Stimulated activated naive CD8-positive, alpha-beta T cell treated with anti-CD3 and anti-CD28 coated beads, Interleukin-15, amount 100 ng/mL, for 72 hours (primary cell): ENCODE measurements at regions not wholly inside any gene's neighbourhood (a gene's known extent, or its start where the extent isn't known, plus 50 kb on each side); places are given as distances from the start of the nearest gene placed in this dataset.
A peak's percentile ranks its signal among the peaks of the same experiment; 100 is the strongest.

ENCODE experiments used
- ATAC-seq: fragments of 150-1000 bp; cut with Tn5 transposase; 2 replicates; pipeline ENCODE4 v1.10.0; 2021; ENCODE audit warnings: mild to moderate bottlenecking, moderate library complexity
- DNase-seq, 2 donors: peaks; one replicate each; pipeline ENCODE4 v3.0.0; 2021 to 2022
- H3K27ac Mint-ChIP-seq, 2 donors: one replicate each; pipeline ENCODE4 v1.8.0; 2022; ENCODE audit warnings: mild to moderate bottlenecking in 2 of 2, mixed read lengths in 2 of 2, moderate library complexity in 2 of 2
- H3K27me3 Mint-ChIP-seq: one replicate; pipeline ENCODE4 v1.8.0; 2022; ENCODE audit warnings: mixed read lengths
- H3K4me1 Mint-ChIP-seq: one replicate; pipeline ENCODE4 v1.8.0; 2022; ENCODE audit warnings: mild to moderate bottlenecking, mixed read lengths
- H3K4me3 Mint-ChIP-seq, 2 donors: one replicate each; pipeline ENCODE4 v1.8.0; 2022; ENCODE audit warnings: mild to moderate bottlenecking in 2 of 2, mixed read lengths in 2 of 2, moderate library complexity in 1 of 2
- H3K9me3 Mint-ChIP-seq, 2 donors: one replicate each; pipeline ENCODE4 v1.8.0; 2022; ENCODE audit warnings: mixed read lengths in 2 of 2

DNA sequence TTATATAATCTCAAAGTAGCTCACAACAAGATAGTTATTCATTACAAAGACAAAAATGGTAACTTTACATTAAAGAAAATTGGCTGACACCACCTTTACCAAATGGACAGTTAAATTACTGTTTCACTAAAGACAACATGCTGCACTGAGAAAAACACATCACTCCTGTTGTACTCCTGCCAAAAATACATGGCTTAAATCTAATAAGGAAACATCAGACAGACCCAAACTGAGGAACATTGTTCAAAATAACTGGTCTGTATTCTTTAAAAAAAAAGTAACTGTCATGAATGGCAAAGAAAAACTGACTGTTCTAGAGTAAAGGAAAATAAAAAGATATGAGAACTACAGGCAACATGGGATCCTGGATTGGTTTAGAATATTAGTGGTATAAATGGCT is 151.3 kb upstream of the DCN start:
- ATAC-seq (no peak), DNase-seq (no peak)
- Mint-ChIP-seq H3K9me3 (no peaks in the 10 kb centered on the region), H3K27me3 (peaks cover 18% of the 10 kb centered on the region), H3K27ac (no peak overlapping the region), H3K4me1 (no peaks in the 10 kb centered on the region), H3K4me3 (no peak overlapping the region)

DNA sequence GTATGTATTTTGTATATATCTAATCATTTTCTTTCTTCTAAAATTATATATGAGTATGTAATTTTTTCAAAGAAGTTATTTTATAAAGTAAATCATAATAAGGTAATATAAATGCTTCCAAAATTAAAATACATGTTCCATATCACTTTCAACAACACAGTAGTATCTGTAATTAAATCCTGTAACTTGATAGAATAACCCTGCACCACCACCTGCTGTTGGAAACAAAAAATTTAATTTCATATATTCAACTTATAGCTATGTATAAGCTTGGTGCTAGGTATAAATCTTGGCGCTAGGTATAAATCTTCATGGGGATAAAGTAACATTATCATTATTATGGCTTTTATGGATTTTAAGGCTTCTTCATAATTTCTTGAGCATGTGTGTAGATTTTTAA is 149.7 kb upstream of the DCN start:
- no peaks in the 10 kb centered on the region for H3K9me3 Mint-ChIP-seq
- no peak for DNase-seq
- H3K4me1 Mint-ChIP-seq, result no peaks in the 10 kb centered on the region
- peaks cover 18% of the 10 kb centered on the region for H3K27me3 Mint-ChIP-seq
- H3K27ac Mint-ChIP-seq, result no peak overlapping the region
- no peak overlapping the region for H3K4me3 Mint-ChIP-seq
- ATAC-seq, result no peak

DNA sequence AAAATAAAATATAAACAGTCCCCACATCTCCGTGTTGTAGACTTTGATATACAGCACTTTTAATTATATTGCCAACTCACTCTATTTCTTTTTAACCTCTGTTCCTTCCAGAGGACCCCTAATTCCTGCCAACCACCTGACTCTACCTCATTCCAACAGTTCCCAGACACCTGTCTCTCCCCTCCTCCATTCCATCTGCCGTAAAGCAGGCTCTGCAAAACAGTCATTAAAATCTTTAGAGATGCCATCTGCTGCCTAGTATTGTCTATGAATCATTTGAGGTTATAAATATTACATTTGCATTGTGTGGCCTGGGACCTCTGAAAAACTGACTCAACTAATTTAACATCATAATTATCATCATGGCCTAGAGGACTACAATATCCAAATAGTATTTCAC is 148.8 kb upstream of the DCN start:
- H3K27ac Mint-ChIP-seq, result no peak overlapping the region
- no peak for ATAC-seq
- DNase-seq, result no peak
- no peaks in the 10 kb centered on the region for H3K9me3 Mint-ChIP-seq
- peaks cover 18% of the 10 kb centered on the region for H3K27me3 Mint-ChIP-seq
- H3K4me3 Mint-ChIP-seq, result no peak overlapping the region
- H3K4me1 Mint-ChIP-seq, result no peaks in the 10 kb centered on the region

DNA sequence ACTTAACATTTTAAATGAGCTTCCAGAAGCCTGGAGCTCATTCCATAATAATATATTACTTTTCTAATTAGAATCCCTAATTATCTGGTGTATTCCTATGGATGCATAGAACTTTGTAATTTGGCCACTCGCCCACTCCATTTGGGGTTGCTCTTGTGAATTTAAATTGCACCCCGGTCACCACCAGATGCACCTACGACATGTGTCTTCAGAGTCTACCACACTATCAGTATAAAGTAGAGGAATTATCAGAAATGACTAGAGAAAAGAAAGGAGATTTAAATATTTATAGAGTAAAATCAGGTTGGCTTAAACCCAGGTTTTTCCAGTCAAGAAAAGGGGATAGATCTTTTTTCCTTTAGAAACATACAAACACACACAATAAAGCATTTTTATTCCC is 145.8 kb upstream of the DCN start:
- no peak overlapping the region for H3K4me3 Mint-ChIP-seq
- peaks cover 8% of the 10 kb centered on the region for H3K27me3 Mint-ChIP-seq
- no peaks in the 10 kb centered on the region for H3K9me3 Mint-ChIP-seq
- no peak for DNase-seq
- H3K27ac Mint-ChIP-seq, result no peak overlapping the region
- H3K4me1 Mint-ChIP-seq, result no peaks in the 10 kb centered on the region
- ATAC-seq, result no peak

DNA sequence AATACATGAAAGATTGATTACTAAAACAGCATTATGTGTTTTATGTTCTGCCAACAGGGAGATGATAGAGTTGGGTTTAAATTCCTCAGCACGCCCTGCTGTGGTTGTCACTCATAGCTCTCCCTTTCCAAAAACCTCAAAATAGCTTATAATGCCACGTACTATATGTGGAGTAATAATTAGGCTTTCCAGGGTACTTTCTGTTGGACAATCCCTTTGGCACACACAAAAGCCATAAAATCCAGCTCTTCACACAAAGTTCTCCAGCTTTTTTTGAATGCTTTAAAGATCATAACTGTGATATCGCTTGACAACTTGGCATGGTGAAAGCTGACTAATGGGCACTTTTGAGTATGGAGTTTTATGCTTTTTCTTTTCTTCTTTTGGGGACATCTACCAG is 145.3 kb upstream of the DCN start:
- Mint-ChIP-seq H3K4me1 (no peaks in the 10 kb centered on the region), H3K27me3 (peaks cover 8% of the 10 kb centered on the region), H3K27ac (no peak overlapping the region), H3K4me3 (no peak overlapping the region), H3K9me3 (no peaks in the 10 kb centered on the region)
- ATAC-seq, result no peak
- DNase-seq, result no peak

DNA sequence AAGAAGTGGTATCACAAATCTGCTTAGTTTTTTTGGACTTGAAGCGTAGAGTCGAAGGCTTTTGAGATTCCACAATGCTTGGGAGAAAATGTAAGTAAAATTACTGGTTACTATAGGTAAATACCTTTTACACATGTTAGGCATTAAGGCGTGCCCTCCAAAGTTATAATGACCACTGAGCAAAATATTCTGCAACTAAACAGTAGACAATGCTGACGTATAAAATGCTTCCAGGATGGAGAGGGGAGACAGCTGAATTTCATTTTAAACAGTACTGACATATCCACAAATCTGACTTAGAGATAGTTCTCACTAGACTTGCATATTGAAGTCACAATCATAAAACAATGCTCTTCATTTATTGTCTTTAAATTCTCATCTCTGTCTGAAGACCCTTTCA is 144.5 kb upstream of the DCN start:
- ATAC-seq, result no peak
- Mint-ChIP-seq H3K9me3 (no peaks in the 10 kb centered on the region), H3K27ac (no peak overlapping the region), H3K4me1 (no peaks in the 10 kb centered on the region), H3K27me3 (peaks cover 8% of the 10 kb centered on the region), H3K4me3 (no peak overlapping the region)
- no peak for DNase-seq

DNA sequence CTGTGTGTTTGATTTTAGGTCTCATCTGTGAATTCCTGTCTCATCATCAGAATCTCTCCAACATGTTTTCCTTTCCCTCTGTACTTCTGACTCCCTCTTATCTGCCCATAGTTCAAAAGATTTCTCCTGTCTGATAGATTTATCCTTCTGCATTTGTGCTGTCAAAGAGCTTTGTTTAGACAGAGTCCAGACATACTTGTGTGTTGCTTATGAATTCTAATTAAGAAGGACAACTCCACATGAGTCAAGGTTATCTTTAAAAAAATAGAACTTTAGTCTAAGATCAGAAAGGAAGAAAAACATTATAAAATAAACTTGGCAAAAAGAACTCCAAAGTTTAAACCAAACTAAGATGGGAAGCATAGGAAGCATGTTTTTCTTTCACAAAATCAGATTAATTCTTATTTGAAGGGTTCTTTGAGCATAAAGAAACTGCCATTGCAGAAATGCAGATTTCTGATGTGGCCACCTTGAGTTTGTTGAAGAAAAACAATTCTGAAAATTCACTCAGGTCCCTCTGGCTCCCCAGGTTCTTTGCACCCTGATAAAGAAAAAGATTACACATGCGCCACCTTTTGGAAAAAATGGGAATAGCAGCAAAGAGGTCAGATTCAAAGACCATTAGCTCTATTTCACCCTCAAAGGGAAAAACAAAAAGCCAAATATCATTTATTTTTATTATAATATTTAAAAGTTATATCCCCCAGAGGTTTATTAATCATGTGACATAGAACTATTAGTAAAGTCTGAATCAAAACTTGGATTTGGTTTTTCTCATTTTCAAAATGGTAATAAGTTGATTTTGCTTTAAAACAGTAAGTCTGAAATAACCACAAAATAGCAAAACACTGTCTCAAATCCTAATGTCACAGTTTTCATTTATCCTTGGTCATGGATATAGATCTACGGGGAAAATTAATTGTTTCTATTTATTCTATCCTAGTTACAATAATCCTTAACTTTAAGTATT is 143.7 kb upstream of the DCN start:
- Mint-ChIP-seq H3K27me3 (peaks cover 4% of the 10 kb centered on the region), H3K4me1 (no peaks in the 10 kb centered on the region), H3K9me3 (no peaks in the 10 kb centered on the region), H3K4me3 (no peak overlapping the region), H3K27ac (no peak overlapping the region)
- peak; percentile 10 to 44 for DNase-seq
- ATAC-seq, result no peak

DNA sequence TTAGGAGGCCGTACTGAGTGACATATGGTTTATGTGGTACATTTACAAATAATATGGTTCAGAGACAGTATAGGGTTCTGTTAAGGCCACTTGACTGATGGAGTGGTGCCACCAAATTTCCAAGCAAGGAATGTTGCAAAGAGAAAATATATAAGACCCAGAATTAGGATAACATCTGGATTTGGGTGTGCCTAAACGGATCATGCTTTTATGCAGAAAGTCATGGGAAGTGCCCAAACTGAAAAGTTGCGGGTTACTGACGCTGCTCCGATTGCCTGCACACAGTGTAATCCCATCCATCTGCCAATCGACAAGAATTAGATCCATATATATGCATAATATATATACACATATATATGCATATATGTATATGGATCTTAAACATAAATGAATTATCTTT is 138.4 kb upstream of the DCN start:
- H3K27me3 Mint-ChIP-seq, result no peaks in the 10 kb centered on the region
- ATAC-seq (no peak), DNase-seq (no peak)
- no peaks in the 10 kb centered on the region for H3K9me3 Mint-ChIP-seq
- H3K27ac Mint-ChIP-seq, result no peak overlapping the region
- no peaks in the 10 kb centered on the region for H3K4me1 Mint-ChIP-seq
- H3K4me3 Mint-ChIP-seq, result no peak overlapping the region

DNA sequence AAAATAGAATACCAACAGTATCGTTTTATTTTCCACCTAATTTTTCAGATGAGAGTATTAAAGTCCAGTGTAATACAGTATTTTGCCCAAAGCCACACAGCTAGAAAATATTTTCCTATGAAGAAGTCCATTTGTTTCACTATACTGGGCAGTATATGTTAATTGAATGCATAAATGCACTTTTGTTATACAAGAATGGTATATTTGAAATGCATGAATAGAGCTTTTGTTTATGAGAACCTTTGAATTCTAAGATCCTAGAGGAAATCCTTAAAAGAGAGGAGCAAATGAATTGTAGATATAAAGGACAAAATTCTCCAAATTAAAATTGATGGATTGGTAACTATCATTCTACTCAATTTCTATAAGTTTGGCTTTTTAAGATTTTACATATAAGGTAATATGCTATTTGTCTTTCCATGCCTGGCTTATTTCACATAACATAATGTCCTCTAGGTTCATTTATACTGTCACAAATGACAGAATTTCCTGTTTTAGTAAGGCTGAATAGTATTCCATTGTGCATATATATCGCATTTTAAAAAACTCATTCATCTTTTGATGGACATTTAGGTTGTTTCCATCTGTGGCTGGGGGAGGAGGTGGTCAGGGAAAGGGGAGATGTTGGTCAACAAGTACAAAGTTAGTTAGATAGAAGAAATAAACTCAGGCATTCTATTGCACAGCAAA is 136.6 kb upstream of the DCN start:
- Mint-ChIP-seq H3K9me3 (no peaks in the 10 kb centered on the region), H3K4me3 (no peak overlapping the region)

DNA sequence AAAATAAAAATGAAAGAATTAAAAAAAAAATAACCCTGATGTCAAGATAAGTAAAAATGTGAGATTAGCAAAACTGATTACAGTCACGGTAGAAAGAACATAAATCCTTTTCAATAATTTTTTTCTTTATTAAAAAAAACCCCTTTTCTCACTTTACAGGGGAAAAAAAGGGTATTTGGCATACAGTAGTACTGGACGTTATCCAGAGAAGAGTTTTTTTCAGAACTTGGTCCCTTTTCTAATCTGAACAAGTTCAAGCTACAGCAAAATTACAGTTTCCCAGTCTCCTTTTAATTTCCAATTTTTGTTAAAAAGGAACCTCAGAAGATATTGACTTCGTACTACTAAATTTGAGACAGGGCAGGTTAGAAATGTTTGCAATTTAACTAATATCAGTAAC is 134.7 kb upstream of the DCN start:
- ATAC-seq (no peak), DNase-seq (no peak)
- Mint-ChIP-seq H3K27me3 (peaks cover 7% of the 10 kb centered on the region), H3K27ac (no peak overlapping the region), H3K4me3 (no peak overlapping the region), H3K4me1 (no peaks in the 10 kb centered on the region), H3K9me3 (no peaks in the 10 kb centered on the region)

More for the DNA sequence above, 136.6 kb upstream of the DCN start:
- Mint-ChIP-seq H3K27me3 (peaks cover 7% of the 10 kb centered on the region), H3K27ac (no peak overlapping the region), H3K4me1 (no peaks in the 10 kb centered on the region)
- ATAC-seq (no peak), DNase-seq (no peak)

DNA sequence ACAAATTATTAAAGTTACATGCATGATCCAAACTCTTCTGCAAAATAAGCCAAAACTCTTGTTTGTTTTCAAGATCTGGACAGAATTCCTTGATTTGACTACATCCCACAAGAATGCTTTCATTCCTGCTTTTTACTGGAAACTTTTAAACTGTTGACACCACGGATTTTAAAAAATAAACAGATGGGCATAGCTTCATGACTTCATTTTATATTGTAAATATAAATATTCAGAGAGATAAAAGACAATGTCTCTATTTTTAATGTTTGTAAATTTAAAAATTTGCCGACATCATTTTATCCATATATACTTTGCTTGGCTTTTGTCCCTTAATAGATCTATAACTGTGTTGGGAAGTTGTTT is 134.3 kb upstream of the DCN start:
- H3K27me3 Mint-ChIP-seq, result peaks cover 7% of the 10 kb centered on the region
- ATAC-seq (no peak), DNase-seq (no peak)
- no peaks in the 10 kb centered on the region for H3K4me1 Mint-ChIP-seq
- H3K4me3 Mint-ChIP-seq, result no peak overlapping the region
- no peak overlapping the region for H3K27ac Mint-ChIP-seq
- H3K9me3 Mint-ChIP-seq, result no peaks in the 10 kb centered on the region

DNA sequence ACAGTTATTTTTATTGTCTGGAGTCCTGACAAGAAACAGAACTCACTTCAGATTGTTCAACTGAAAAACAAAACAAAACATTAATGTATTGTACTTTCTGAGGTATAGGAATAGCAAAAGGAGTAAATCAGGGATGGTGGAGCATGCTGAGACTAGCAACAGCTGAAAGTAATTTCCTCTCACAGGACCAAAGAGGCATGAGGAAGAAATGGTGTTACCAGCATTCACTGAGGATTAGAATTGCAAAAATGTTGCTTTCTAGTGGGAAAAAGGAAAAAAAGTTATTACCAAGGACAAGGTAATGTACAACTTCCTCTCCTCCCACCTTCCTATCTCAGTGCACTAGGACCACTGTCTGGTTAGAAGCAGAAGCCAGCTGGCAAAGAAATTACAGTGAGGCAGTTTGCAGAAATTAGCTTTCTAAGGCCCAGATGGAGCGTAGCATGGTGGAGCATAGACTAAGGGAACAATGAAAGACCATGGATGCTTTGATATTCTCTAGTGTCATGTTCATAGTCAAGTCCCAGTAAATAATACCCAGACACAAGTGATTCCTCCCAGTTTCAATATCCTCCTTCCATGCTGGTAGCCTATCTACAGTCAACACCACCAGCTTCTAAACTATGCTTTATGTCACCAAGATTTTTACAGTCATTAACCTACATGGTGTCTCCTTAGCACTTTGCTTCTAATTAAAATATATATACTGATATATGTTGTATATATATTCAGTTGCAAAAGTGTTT is 133.7 kb upstream of the DCN start:
- no peak overlapping the region for H3K27ac Mint-ChIP-seq
- DNase-seq (no peak), ATAC-seq (no peak)
- peaks cover 7% of the 10 kb centered on the region for H3K27me3 Mint-ChIP-seq
- no peaks in the 10 kb centered on the region for H3K9me3 Mint-ChIP-seq
- no peak overlapping the region for H3K4me3 Mint-ChIP-seq
- no peaks in the 10 kb centered on the region for H3K4me1 Mint-ChIP-seq

DNA sequence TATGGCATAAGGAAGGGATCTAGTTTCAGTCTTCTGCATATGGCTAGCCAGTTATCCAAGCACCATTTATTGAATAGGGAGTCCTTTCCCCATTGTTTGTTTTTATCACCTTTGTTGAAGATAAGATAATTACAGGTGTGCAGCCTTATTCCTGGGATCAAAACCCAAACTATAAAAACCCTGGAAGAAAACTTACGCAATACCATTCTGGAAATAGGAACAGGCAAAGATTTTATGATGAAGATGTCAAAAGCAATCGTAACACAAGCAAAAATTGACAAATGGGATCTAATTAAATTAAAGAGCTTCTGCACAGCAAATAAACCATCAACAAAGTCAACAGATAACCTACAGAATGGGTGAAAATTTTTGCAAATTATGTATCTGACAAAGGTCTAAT is 128.5 kb upstream of the DCN start:
- H3K4me1 Mint-ChIP-seq, result no peaks in the 10 kb centered on the region
- no peak overlapping the region for H3K4me3 Mint-ChIP-seq
- no peaks in the 10 kb centered on the region for H3K9me3 Mint-ChIP-seq
- H3K27ac Mint-ChIP-seq, result no peak overlapping the region
- no peak for ATAC-seq
- DNase-seq, result no peak
- H3K27me3 Mint-ChIP-seq, result peaks cover 7% of the 10 kb centered on the region

DNA sequence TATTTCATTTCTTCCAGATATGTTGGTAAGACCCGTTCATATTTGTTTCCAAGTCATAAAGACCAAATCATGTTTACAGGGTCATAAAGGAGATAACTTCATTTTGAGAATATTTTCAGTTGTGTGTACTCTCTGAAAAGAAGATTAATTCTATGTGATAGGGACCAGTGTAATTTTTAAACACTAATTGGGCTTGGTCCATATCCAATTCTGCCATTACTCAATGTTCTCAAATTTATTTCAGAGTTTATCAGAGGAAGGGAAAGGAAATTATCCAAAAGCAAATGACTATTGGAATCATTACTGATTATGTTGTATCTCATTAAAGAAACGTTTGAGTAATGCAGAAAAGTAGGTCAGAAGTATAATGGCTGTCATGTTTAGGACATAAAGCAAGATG is 126.8 kb upstream of the DCN start:
- H3K27ac Mint-ChIP-seq, result no peak overlapping the region
- H3K4me3 Mint-ChIP-seq, result no peak overlapping the region
- peaks cover 3% of the 10 kb centered on the region for H3K27me3 Mint-ChIP-seq
- H3K9me3 Mint-ChIP-seq, result no peaks in the 10 kb centered on the region
- H3K4me1 Mint-ChIP-seq, result no peaks in the 10 kb centered on the region
- no peak for DNase-seq
- ATAC-seq, result no peak

DNA sequence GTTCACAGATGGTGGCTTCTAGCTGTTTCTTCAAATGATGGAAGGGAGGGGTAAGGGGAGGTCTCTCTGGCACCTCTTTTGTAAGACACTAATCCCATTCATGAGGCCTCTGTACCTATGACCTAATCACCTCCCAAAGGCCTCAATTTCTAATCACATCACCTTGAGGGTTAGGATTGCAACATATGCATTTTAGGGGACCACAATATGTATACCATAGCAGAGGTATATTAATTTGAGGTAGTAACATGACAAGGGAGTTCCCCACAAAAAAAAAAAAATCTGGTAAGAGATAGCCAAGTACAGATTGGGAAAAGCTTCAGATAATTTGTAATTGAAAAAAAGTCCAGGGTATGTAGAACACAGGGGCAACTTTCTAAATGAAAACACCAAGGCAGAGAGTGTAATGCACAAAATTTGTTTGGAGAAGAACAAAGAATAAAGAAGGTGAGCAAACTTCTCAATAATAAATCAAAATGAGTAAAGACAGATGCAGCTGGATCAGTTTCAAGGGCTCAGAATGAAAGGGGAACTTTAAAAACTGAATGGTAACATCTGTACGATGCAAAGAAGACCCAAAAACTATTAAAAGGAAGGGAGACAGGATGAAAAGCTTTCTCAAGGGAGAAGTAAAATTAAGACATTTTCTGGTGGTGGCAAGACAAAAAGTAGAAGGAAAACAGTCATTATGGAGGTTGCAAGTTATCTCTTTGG is 125.5 kb upstream of the DCN start:
- DNase-seq (no peak), ATAC-seq (no peak)
- H3K4me3 Mint-ChIP-seq, result no peak overlapping the region
- H3K27me3 Mint-ChIP-seq, result peaks cover 8% of the 10 kb centered on the region
- no peak overlapping the region for H3K27ac Mint-ChIP-seq
- H3K4me1 Mint-ChIP-seq, result no peaks in the 10 kb centered on the region
- H3K9me3 Mint-ChIP-seq, result no peaks in the 10 kb centered on the region
